HG03064 (cell line): ENCODE measurements at regions not wholly inside any gene's neighbourhood (a gene's known extent, or its start where the extent isn't known, plus 50 kb on each side); places are given as distances from the start of the nearest gene placed in this dataset.
"Not testable (repeated sequence)": the region's sequence is repeated elsewhere in the genome, so short reads cannot be mapped to it uniquely, and the experiment has no call there.

Experiments used
- ATAC-seq: cut with Tn5 transposase; IDR thresholded peaks from one replicate; pipeline ENCODE4 v1.9.1; 2021; ENCODE audit warnings: low read depth; ENCODE audit not compliant: unreplicated experiment

DNA sequence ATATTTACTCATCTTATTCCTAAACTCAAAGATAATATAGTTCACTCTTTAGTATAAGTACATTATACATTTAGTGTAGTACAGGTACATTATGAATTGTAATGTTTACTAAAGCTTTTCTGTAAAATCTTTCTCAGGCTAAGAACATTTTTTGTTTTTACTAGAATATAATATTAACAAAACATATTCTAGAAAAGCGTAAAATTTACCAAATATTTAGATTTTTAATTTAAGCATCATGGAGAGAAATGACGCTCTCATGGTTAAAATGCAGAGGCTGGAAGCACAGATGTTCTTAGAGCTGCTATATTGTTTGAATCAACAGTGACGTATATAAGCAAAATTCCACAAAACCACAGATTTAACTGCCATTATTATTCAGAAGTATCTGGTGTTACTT, 54.7 kb upstream of the NBPF15 start:
- not testable (repeated sequence) for ATAC-seq

DNA sequence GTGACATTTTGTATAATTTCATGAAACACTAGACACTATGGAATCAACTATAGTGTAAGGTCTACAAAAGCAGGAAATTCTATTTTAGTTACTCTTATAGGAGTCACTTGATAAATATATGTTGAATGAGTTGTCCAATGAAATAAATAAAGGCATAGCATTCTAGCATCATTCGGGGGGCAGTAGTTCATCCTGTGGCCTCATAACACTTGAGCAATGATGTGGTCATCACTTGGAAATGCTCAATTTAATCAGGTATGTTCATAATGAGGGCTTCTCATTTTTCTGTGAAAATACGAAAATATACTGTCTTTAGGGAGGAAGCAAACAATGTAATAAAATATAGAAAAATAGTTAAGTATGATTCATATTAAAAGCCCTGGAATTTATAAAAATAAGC, 55.4 kb upstream of the NBPF15 start:
- ATAC-seq = not testable (repeated sequence)

DNA sequence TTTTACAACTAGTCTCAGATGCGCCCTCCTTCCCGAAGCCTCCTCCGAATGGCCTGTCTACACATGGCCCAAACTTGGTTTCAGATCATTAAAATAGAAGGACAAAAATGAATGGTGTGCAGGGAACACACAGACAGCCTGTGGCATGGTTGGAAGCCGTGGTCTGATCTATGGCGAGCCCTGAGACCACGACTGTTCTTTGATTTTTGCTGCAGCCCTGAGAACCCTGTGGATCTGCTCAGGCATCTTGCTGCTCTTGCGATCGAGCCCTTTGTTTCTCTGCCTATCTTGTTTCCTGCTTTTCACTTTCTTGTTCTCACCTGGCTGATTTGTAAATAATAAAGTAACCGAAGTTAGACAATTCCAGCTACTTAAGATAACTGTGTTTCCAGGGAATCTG, 57.0 kb upstream of the NBPF15 start:
- not testable (repeated sequence) for ATAC-seq

DNA sequence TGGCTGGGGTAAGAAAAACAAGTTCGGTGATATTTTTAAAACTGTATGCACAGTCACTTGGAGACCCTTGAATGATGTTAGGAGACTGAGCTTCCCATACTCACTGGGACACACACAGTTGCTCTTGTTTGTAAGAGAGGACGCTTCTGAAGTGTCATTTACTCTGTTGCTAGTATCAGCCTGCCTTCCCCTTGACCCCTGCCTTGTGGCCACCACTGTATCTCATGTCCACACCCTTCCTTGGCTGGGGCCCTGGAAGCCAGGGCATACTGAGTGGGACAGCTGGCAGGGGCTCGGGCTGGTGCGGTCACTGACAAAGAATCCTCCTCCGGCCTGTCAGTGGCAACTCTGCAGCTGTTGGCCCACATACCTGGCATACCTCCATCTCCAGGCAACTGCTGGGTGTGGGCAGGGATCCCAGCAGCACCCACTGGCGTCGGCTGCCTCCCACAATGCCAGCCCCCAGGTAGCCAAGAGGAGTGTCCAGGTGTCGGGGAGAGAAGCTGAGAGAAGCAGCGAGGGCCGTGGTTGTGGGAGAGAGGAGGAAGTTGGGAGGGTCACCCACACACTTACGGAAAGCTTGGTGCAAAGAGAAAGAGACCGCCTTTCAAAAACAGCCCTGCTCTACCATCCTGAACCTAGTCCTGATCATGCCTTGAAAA, 58.2 kb upstream of the NBPF15 start:
- ATAC-seq = not testable (repeated sequence)

DNA sequence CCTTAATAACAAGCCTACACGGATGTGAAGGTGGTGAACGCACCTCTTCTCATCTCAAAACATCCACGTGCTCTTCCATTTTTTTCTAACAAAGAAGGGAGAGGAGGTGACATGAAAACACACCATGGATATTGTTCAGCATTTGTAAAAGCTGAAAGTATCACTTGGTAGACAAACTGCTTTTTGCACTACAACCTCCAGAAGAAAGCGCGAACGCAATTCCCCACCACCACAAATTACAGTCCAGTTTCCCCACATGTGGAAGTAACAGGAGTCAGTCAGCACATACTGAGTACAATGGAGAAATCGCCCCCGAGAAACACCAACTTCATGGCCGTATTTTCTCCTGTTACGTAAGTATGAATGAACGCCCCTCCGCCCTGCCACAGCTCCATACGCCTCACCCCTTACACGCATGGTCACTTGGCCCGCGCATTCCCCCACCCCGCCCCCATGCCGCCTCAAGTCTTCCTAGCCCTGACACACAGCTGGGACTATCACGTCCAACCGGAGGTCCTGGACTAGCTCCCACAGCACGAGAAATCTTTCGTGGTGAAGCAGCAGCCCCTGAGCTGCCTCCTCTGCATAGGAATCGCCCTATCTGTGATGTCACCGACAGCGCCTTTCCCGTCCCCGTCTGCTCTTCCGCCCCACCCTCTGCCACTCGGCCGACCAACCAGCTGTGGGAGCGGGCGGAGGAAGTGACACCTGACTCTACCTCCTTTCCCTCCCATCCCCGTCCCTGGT, 62.4 kb upstream of the NBPF15 start:
- ATAC-seq = peak; percentile 87

DNA sequence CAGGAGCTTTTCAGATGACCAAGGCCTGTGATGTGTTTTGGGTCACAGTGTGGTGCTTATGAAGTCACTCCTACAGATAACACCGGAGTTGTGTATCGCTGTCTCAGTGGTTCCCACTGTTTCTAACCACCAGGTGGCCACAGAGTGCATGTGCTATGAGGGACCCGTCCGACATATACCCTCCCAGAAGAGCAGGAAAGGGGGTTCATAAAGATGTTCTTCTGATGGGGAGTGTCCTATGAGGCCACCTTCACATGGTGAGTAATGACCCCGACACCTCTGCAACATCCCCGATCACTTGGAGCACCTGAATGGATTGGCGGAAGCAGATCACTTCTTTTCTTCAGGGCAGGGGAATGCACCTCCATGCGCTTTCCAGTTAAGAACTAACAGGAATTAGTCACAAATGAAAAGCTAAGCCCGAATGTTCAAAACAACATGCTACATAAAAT, 60.5 kb upstream of the PPIAL4F start:
- ATAC-seq = not testable (repeated sequence)

DNA sequence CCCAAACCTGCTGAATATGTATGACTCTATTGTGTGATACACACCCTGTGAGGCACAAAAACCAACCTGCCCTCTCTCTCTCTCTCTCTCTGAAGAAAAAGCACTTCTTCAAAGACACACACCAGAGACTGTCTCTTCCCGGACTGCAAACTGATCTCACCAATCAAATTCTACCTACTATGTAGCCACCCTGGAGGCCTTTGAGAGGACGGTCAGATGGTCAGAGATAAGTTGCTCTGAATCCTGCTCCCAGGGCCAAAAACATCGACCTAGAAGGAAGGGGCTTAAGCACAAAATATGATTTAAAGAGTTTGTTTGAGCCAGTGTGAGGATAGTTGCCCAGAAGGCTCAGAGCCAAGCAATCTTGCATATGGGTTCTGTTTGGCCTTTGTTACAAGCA, 59.2 kb upstream of the PPIAL4F start:
- not testable (repeated sequence) for ATAC-seq

DNA sequence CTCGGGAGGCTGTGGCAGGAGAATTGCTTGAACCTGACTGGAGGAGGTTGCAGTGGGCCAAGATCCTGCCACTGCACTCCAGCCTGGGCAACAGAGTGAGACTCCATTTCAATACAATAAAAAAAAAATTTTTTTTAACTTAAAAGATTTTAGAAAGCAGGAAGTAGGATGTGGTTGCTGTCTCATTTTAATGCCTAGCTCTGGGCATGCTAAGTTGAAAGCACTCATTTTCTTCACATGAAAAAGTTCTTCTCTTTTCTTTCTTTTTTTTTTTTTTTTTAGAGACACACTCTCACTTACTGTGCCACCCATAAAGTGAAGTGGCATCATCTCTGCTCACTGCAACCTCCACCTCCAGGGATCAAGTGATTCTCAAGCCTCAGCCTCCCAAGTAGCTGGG, 58.4 kb upstream of the PPIAL4F start:
- not testable (repeated sequence) for ATAC-seq

DNA sequence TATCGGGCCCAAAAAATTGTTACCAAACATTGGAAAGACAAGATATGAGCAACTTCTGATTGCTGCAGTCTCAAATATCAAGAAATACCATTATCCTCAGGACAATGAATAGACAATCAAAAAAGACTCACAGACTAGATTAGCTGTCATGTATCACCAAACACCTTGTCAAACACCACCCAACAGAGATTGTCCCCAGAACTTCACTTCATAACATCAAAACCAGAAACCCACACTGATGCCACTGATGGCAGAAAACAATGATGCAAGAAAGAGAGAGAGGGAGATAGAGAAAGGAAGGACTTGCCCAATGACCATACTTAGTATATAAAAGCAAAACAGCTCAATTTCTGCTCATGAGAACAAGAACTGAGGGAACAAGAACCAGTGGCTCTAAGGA, 56.0 kb upstream of the PPIAL4F start:
- ATAC-seq = not testable (repeated sequence)

DNA sequence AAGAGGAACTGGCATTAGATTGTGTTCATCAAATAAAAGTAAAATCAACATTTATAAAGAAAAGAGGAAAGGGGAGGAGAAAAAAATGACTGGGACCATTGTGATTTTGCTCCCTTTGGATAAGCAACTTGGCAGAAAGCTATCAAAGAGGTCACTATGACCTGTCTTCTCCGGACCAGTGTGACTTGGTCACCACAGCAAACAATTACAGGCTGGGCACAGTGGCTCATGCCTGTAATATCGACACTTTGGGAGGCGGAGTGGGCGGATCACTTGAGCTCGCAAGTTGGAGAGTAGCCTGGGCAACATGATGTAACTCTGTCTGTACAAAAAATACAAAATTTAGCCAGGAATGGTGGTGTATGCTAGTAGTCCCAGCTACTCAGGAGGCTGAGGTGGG, 55.5 kb upstream of the PPIAL4F start:
- not testable (repeated sequence) for ATAC-seq

DNA sequence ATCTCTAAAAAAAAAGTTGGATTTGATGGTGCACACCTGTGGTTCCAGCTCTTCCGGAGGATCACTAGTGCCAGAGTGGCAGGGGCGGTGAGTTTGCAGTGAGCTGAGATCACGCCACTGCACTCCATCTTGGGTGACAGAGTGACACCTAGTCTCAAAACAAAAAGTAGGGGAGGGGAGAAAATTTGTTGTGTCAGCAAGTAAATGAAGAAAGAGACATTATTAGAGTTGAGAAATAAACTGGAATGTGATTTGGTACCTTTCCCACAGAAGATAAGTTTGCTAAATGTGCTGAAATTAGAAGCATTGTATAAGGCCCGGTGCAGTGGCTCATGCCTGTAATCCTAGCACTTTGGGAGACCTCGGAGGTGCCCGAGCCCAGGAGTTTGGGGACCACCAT, 54.0 kb upstream of the PPIAL4F start:
- ATAC-seq = not testable (repeated sequence)

DNA sequence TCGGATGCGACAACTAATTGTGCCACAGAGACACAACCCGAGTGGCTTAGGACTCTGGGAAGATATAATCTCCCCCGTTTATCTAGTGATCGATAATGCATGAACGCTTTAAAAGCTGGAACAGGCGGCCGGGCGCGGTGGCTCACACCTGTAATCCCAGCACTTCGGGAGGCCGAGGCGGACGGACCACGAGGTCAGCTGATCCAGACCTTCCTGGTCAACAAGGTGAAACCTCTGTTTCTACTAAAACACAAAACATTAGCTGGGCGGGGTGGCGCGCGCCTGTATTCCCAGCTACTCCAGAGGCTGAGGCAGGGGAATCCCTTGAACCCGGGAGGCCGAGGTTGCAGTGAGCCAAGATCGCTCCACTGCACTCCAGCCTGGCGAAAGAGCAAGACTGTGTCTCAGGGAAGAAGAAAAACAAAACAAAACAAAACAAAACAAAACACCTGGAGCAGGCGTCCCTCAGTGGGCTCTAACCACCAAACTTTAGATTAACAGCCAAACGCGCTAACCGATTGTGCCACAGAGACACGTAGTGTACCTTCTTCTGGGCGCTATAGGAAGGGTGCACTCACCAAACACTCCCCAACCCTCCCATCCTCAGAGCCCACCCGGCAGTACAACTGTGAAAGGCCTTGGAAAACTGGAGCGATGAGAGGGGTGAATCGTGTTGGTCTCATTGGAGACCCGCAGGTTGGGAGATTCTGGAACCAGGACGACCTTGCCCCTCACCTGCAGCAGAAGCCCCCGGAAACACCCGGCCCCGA, 53.3 kb upstream of the PPIAL4F start:
- not testable (repeated sequence) for ATAC-seq
